IMR-90 (cell line): ENCODE measurements at regions not wholly inside any gene's neighbourhood (a gene's known extent, or its start where the extent isn't known, plus 50 kb on each side); places are given as distances from the start of the nearest gene placed in this dataset.

Experiments used
- ATAC-seq: fragments of 200-7000 bp; cut with Tn5 transposase; 2 replicates; pipeline ENCODE4 v1.9.1; 2020; ENCODE audit warnings: low read depth, mild to moderate bottlenecking, moderate library complexity
- BruUV-seq: library from RNA; stranded (reverse); fragments of 400-500 nt; replicated peaks from 2 replicates; lab custom pipeline; 2021; lab: Mats Ljungman, UMichigan
- CTCF ChIA-PET: fragments of 300-600 bp; formaldehyde crosslinking; extraction: SDS; loops from one replicate; lab custom pipeline; 2021; ENCODE audit warnings: antibody characterized with exemption; lab: Yijun Ruan, JAX
- POLR2A ChIA-PET: fragments of 300-600 bp; sonication (Branson Sonifier 250); formaldehyde crosslinking; loops from one replicate; lab custom pipeline; 2022; ENCODE audit warnings: antibody characterized with exemption; ENCODE audit not compliant: unreplicated experiment; lab: Charles Lee
- DNase-seq: peaks from one replicate; pipeline ENCODE4 v3.0.0; 2013
- H2AFZ ChIP-seq: replicated peaks from 2 replicates; pipeline ENCODE3; 2013; ENCODE audit warnings: low read length, mild to moderate bottlenecking; ENCODE audit not compliant: poor library complexity
- H2AK5ac ChIP-seq: 2 replicates; pipeline ENCODE4 v1.6.1; 2013; ENCODE audit warnings: low read depth, low read length, inconsistent platforms
- H2AK9ac ChIP-seq: replicated peaks from 2 replicates; pipeline ENCODE3; 2013; ENCODE audit warnings: mild to moderate bottlenecking, low read depth, low read length, moderate library complexity; ENCODE audit not compliant: poor library complexity
- H2BK120ac ChIP-seq: 2 replicates; pipeline ENCODE4 v1.6.1; 2013; ENCODE audit warnings: low read depth, low read length, inconsistent platforms
- H2BK15ac ChIP-seq: 3 replicates; pipeline ENCODE4 v1.6.1; 2013; ENCODE audit warnings: low read depth, low read length, inconsistent platforms
- H2BK20ac ChIP-seq: 2 replicates; pipeline ENCODE4 v1.6.1; 2013; ENCODE audit warnings: low read depth, mild to moderate bottlenecking, inconsistent platforms, low read length, moderate library complexity
- H2BK5ac ChIP-seq: 2 replicates; pipeline ENCODE4 v1.6.1; 2013; ENCODE audit warnings: mild to moderate bottlenecking, low read depth, low read length, inconsistent platforms; ENCODE audit not compliant: poor library complexity, severe bottlenecking
- H3K14ac ChIP-seq: replicated peaks from 2 replicates; pipeline ENCODE4 v1.6.1; 2013; ENCODE audit warnings: low read depth, low read length, inconsistent platforms
- H3K18ac ChIP-seq: 2 replicates; pipeline ENCODE4 v1.6.1; 2013; ENCODE audit warnings: low read depth, low read length, control low read depth
- H3K23ac ChIP-seq: 2 replicates; pipeline ENCODE4 v1.6.1; 2013; ENCODE audit warnings: low read depth, low read length, inconsistent platforms
- H3K27ac ChIP-seq: 2 replicates; pipeline ENCODE4 v1.5.1; 2013; ENCODE audit warnings: mild to moderate bottlenecking, control low read depth, low read length; ENCODE audit not compliant: insufficient read depth
- H3K27me3 ChIP-seq: 2 replicates; pipeline ENCODE4 v1.6.1; 2013; ENCODE audit warnings: low read length; ENCODE audit not compliant: control insufficient read depth, insufficient read depth
- H3K36me3 ChIP-seq: 2 replicates; pipeline ENCODE4 v1.6.1; 2013; ENCODE audit warnings: low read length, mixed read lengths; ENCODE audit not compliant: control insufficient read depth, insufficient read depth
- H3K4ac ChIP-seq: 2 replicates; pipeline ENCODE4 v1.6.1; 2013; ENCODE audit warnings: low read depth, low read length, inconsistent platforms
- H3K4me1 ChIP-seq: 2 replicates; pipeline ENCODE4 v1.6.1; 2013; ENCODE audit warnings: low read length, mixed read lengths; ENCODE audit not compliant: control insufficient read depth, insufficient read depth
- H3K4me2 ChIP-seq: 2 replicates; pipeline ENCODE4 v1.6.1; 2013; ENCODE audit warnings: low read depth, mild to moderate bottlenecking, control low read depth, low read length, moderate library complexity
- H3K4me3 ChIP-seq: 2 replicates; pipeline ENCODE4 v1.5.1; 2013; ENCODE audit warnings: low read depth, mild to moderate bottlenecking, control low read depth, low read length, moderate library complexity; ENCODE audit not compliant: insufficient read depth
- H3K56ac ChIP-seq: 2 replicates; pipeline ENCODE4 v1.6.1; 2013; ENCODE audit warnings: low read length, inconsistent platforms; ENCODE audit not compliant: insufficient read depth; ENCODE audit errors: extremely low read depth
- H3K79me1 ChIP-seq, 2 experiments: 2 replicates each; pipeline ENCODE4 v1.6.1; 2013; ENCODE audit warnings: low read length in 2 of 2, inconsistent platforms in 1 of 2, low read depth in 1 of 2
- H3K9ac ChIP-seq: 2 replicates; pipeline ENCODE4 v1.6.1; 2013; ENCODE audit warnings: low read depth, low read length, control low read depth
- H3K9me1 ChIP-seq: 2 replicates; pipeline ENCODE4 v1.6.1; 2013; ENCODE audit warnings: low read length, inconsistent platforms; ENCODE audit not compliant: insufficient read depth
- H3K9me3 ChIP-seq: 2 replicates; pipeline ENCODE4 v1.6.1; 2013; ENCODE audit warnings: low read length; ENCODE audit not compliant: control insufficient read depth, insufficient read depth
- H4K20me1 ChIP-seq: 2 replicates; pipeline ENCODE4 v1.6.1; 2013; ENCODE audit warnings: low read length, inconsistent platforms; ENCODE audit not compliant: insufficient read depth
- H4K5ac ChIP-seq: 2 replicates; pipeline ENCODE4 v1.6.1; 2013; ENCODE audit warnings: mild to moderate bottlenecking, low read depth, low read length, control low read depth
- H4K8ac ChIP-seq, 2 experiments: 2 replicates each; pipeline ENCODE4 v1.6.1; 2013; ENCODE audit warnings: low read depth in 2 of 2, low read length in 2 of 2, control low read depth in 1 of 2, inconsistent platforms in 1 of 2
- H4K91ac ChIP-seq: 2 replicates; pipeline ENCODE4 v1.6.1; 2013; ENCODE audit warnings: low read depth, low read length, inconsistent platforms; ENCODE audit not compliant: insufficient read depth
- POLR2A ChIP-seq: IDR thresholded peaks from 2 replicates; pipeline ENCODE4 v1.6.1; 2012; ENCODE audit warnings: mild to moderate bottlenecking, low read depth, low read length
- RCOR1 ChIP-seq: IDR thresholded peaks from 2 replicates; pipeline ENCODE4 v1.6.1; 2012; ENCODE audit warnings: mild to moderate bottlenecking, low read length, improper control_type of control experiment; ENCODE audit not compliant: insufficient replicate concordance
- WGBS, 2 experiments: methylation state at CpG; one replicate each; pipeline versions ENCODE4 v1.1.5 to v1.1.7; 2013; ENCODE audit warnings: missing lambda C conversion rate in 2 of 2; ENCODE audit not compliant: insufficient read length in 1 of 2; ENCODE audit errors: extremely low coverage in 2 of 2; 5-methylcytosine and 5-hydroxymethylcytosine counted together
- dilution Hi-C: fragments of 300-500 bp; cut with HindIII; formaldehyde crosslinking; loops from one replicate; pipeline ENCODE4 v1.14.3; 2018; ENCODE audit warnings: low sequenced_read_pairs; ENCODE audit not compliant: unreplicated experiment
- in situ Hi-C: fragments of 300-500 bp; cut with MboI; formaldehyde crosslinking; loops from 3 replicates; pipeline ENCODE4 v1.14.3; 2019; ENCODE audit warnings: low sequenced_read_pairs, inconsistent platforms, mixed read lengths
- intact Hi-C: fragments of 100-400 bp; cut with micrococcal nuclease; formaldehyde crosslinking; loops from 2 replicates; pipeline ENCODE4 v1.10.0; 2022

- no peaks in the 10 kb centered on the region; the same call in 1 of the 2 replicates for H3K9me1 ChIP-seq
- H3K79me1 ChIP-seq = no peaks in the 10 kb centered on the region
- H3K4me3 ChIP-seq = no peak overlapping the region
- H3K27ac ChIP-seq = no peak overlapping the region
- no peaks in the 10 kb centered on the region for H3K9me3 ChIP-seq
- H3K23ac ChIP-seq = no peak overlapping the region
- no peak overlapping the region for H3K4ac ChIP-seq
- H4K91ac ChIP-seq = no peak overlapping the region
- H4K5ac ChIP-seq = no peak overlapping the region
- in situ Hi-C loops (loop anchor here (10.0 kb wide), 1 partner anchor 158 kb away; no protein-coding TSS in a partner anchor), intact Hi-C loops (no loop called here), dilution Hi-C loops (no loop called here)
- ATAC-seq = no peak
- H3K14ac ChIP-seq = no peak overlapping the region
- peaks cover 4% of the 10 kb centered on the region; the same call in 1 of the 2 replicates for H4K20me1 ChIP-seq
- ChIA-PET CTCF (no interaction called here), POLR2A (no interaction called here)
- H3K18ac ChIP-seq = no peak overlapping the region
- H3K27me3 ChIP-seq = peaks cover 83% of the 10 kb centered on the region
- H2AFZ ChIP-seq = no peak overlapping the region
- H2AK5ac ChIP-seq = no peak overlapping the region
- WGBS, 2 experiments = no CpG with 5 or more reads among the region's 12 CpGs
- H4K8ac ChIP-seq = no peak overlapping the region
- DNase-seq = no peak
- H2AK9ac ChIP-seq = no peak overlapping the region
- no peak overlapping the region for H3K9ac ChIP-seq
- H3K36me3 ChIP-seq = no peaks in the 10 kb centered on the region
- H3K56ac ChIP-seq = no peak overlapping the region
- no peak overlapping the region for H3K4me2 ChIP-seq
- BruUV-seq = no TSS peak
- TF ChIP-seq POLR2A = no peak
- TF ChIP-seq RCOR1 = no peak
- H2BK20ac ChIP-seq = no peak overlapping the region
- no peak overlapping the region for H2BK15ac ChIP-seq
- H3K4me1 ChIP-seq = no peaks in the 10 kb centered on the region
- H2BK5ac ChIP-seq = no peak overlapping the region
- no peak overlapping the region for H2BK120ac ChIP-seq
These were observed 84.1 kb downstream of the IRF8 start for GRCh38 chr16:85983064-85983463.
